Activated naive CD4-positive, alpha-beta T cell (primary cell): ENCODE measurements at regions not wholly inside any gene's neighbourhood (a gene's known extent, or its start where the extent isn't known, plus 50 kb on each side); places are given as distances from the start of the nearest gene placed in this dataset.
"Not testable (repeated sequence)": the region's sequence is repeated elsewhere in the genome, so short reads cannot be mapped to it uniquely, and the experiment has no call there.

ENCODE experiments used
- DNase-seq, 4 experiments: peaks; one replicate each; lab custom pipeline; 2025; lab: John Stamatoyannopoulos, UW

DNA sequence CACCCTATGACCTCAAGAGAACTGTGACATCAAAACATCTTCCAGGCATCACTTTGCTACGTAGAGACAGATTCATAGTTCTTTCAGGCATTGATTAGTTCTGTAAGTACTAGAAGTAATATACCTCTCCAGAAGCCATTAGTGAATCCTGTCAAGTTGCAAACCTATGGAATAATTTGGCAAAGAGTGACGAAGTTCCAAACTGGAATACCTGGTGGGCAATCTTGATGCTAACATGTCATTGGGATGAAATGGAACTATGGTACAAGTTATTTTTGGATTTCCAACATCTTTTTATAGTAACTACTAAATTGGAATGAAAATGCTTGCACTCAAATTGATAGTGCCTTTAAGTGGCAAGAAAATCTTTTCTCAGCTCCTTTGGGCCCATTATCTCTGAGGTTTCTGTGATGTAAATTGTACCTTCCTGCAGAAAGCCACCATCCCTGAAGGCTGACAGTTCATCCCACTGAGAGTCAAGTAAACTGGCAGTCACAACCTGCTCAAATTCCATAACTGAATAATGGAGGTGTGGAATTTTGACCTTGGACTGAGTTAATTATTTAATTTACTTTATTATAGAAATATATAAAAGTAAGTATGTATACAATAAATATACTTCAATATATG is 435.5 kb downstream of the DTWD2 start:
- no peak for DNase-seq

GRCh38 chr5:118552146-118552545 is 436.2 kb downstream of the DTWD2 start:
- DNase-seq: no peak

DNA sequence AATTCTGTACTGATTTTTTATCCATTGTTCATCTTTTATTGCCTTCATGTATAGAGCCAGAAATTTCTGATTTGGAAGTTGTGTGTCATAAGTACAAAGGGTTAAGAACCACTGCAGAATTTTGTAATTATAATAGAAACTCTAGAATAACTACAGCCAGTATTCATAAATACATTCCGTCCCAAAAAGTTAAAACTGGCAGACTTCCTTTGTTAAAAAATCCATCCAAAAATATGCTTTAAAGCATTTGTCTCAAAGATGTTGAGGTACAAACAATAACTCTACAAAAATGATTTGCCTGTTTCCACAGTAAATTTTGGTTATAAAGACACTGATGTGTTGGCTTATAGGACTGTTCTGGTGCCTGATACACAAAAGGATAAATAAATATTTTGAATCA is 436.6 kb downstream of the DTWD2 start:
- DNase-seq: no peak

GRCh38 chr5:118551031-118551430 is 437.3 kb downstream of the DTWD2 start:
- DNase-seq: no peak

GRCh38 chr5:118548761-118549720 is 439.3 kb downstream of the DTWD2 start:
- no peak for DNase-seq

GRCh38 chr5:118545470-118545869 is 442.9 kb downstream of the DTWD2 start:
- no peak for DNase-seq

DNA sequence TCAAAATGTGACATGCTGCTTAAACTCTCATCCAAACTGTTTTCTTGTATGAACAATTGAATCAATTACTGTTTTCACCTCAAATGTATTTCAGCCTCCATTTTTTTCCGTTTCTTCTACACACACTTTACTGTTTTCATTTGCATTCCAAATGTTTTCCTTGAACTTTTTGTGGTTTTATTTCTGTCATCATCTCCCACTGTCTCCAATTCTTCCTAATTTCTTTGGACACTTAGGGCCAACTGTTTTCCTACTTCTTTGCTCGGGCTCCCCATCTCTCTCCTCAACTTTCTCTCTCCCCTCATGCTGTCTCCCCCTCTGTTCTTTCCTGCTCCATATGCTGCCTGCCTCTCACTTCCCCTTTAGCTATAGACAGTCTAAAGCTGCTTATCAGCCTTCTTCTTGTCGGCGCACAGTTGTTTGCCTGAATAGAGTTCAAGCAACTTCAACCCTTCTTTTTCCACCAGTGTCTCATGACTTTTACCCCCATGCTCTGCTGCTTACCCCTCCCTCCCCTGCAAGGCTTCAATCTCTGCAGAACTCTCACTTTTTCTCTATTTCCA is 443.4 kb downstream of the DTWD2 start:
- no peak for DNase-seq

DNA sequence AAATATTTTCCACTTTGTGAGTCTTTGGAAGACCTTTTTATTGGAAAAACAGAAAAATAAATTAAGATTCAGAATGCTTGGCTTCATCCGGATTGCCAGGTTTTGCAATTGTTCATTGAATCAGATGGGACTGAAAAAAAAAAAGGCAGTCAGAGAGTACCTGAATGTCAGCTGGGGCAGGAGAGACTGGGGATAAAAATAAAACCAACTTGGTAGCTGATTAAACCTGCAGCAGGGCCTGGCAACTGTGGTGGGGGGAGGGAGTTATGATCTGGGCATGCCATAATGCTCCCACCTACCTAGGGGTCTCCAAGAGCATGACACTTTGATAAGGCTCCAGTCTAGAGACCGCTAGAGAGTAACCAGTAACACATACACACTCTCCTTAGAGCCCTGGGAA is 454.4 kb downstream of the DTWD2 start:
- no peak for DNase-seq

GRCh38 chr5:118533156-118533555 is 455.2 kb downstream of the DTWD2 start:
- DNase-seq: no peak

DNA sequence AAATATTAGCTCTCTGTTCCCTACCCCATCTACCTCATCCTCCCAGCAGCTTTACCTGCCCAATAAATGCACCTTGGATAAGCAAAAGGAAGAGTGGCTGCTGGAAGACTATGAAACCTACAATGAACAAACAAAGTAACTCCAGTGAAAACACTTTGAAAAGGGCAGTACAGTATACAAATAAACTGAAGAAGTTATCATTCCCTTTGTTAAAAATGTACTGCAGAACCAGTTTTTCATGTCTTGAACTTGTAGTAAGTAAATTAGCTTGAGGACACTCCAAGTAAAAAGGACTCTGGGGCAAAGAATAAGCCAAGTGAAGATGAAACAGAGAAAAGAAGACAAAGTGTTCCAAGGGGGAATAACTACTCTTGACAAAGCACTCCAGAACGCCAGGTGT is 457.1 kb downstream of the DTWD2 start:
- DNase-seq: no peak

DNA sequence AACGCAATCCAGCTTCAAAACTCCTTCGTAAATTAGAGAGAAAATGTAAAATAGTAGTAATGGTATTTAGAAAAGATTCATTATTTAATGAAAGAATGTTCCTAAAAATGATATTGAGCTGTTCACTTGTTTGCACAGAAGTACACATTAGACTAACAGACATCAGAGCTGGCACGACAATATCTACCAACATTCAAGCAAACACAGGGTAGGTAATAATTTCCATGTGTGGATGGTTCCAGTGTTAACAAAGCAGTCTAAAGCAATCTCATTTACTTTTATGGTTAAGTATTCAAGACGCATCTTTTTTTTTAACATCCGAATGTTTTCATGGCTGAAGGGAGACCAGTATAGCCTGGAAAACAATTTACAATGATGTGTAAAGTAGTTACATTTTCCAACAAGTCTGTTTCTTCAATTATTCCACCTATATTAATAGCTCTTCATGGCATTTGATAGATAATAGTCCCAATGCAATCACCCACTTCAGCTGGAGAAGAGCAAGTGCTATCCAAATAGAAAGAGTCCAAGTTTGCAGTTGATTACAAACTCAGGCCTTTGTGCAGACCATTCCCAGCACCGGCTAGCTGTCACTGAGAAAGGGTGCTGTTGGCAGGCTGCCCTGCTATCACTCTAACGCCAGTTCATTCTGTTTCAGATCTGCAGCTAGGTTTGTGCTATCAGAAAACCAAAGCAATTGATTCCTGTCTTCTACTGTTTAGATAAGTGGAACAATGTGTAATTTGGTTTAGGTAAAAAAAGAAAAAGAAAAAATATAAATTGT is 458.8 kb downstream of the DTWD2 start:
- DNase-seq: no peak

DNA sequence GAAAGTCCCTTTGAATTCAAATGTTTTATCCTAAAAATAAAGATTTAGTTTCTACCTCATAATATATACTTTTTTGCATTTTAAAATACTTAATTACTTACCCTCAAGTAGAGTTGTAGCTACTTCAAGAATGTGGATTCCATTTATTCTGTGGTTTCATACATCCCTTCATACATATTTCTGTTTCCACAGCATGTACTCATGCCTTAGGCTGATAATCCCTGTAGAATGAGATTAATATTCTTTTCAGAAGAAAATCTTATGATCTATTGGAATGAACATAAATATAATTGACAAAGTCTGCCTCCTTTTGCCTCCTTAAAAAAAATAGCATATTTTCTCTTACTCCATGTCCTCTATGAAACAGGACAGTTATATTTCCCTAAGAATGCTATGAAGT is 465.7 kb downstream of the DTWD2 start:
- DNase-seq: no peak

DNA sequence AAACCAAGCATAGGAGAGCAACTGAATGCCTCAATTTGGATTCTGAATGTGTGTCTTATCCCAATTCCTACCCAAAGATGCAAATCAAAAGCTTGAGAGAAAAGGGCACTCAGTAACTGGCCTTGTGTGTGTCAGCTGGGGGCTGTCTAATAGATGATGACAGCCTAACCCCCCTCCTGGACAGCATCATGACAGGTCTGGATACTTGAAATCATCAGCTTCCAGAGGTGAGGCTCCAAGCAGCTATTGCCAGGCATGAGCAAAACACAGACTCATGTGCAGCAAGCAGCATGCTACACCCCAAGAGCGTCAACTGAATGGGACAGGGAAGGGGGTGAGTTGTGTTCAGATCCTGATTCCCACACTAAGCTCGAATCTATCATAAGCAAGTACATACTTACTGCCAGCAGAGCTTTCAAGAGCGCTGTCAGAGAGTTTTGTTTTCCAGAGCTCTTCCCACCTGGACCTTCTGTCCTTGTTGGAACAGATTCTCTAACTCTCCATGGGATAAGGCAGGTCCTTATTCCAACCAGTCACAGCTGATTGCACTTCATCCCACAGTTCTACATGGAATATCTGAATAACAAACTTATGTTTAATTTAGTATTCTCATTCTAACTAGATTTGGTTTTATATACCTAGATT is 467.5 kb downstream of the DTWD2 start:
- DNase-seq: no peak

DNA sequence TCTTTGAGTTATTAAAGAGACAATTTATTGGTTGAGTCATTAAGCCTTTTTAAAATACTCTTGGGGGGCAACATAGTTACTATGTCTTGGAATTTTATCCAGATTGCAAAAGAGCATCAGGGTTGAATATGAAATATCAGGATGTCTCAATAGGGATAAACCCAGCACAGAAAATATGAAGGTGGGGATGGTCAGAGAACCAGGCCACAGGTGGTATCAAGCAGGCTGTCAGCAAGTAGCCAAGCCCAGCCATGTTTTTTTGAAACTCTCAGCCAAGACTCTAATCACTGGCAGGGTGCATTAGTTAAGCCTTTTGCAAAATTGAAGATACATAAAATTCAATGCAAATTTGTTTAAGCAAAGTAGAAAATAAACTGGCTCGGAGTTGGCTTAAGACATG is 468.9 kb downstream of the DTWD2 start:
- DNase-seq: no peak

DNA sequence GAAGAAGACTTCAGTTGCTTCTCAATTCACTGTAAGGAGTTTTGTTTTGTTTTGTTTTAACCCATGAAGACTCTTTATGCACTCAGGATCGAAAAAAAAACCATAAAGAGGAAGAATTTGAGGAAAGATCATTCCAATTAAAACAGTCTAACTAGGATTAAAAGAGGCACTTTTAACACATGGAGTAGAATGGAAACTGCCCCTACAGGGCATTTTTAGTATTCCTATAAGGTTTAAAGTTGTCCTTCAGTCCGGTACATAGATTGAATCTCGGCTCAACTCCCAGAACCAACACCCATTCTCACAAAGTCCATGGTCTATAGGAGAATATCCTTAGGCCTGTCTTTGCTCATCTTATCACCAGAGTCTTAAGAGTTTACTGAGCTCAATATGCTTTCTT is 469.6 kb downstream of the DTWD2 start:
- DNase-seq: no peak

DNA sequence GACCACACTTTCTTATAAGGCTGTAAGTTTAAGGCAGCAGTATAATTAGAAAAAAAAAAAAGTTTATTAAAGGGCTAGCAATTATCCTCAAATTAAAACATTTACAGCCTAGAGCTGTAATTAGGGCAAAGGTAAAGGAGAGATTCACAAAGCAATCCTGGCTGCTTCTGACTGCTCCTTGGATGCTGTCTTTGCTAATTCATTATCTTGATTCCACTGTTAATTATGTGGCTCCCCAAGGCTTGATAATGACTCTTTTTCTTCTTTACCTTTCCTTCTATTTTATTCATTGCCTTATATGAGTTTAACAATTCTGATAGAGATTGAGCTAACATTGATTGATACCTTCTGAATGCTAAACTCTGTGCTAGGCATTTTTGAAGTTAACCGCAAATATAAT is 476.5 kb downstream of the DTWD2 start:
- DNase-seq: no peak

DNA sequence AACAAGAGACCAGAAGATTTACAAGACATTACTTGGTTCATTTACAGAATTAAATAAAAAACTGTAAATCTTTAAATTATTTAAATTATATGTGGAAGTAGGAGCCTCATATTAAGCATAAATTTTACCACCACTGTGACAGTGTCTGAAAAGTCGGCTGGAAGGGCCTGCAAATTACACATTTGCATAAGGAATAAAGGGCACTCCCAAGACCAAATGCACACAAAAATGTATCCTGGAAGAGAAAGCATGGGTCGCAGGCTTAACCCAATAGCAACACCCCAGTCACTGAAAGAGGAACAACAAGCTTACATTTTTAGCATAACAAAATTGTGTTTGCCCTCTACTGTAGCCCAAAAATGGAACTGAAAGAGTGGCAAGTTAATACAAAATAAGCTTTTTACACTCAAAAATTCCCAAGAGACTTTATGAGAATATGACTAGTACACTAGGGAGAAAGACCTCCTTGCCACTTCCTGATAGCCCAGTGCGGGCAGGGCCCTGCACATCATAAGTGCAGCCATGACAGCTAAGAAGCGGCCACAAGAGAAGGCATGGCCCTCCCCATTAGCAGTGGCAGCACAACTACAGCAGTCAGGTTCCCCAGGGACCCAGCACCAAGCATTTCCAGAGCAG is 482.0 kb downstream of the DTWD2 start:
- DNase-seq: no peak

DNA sequence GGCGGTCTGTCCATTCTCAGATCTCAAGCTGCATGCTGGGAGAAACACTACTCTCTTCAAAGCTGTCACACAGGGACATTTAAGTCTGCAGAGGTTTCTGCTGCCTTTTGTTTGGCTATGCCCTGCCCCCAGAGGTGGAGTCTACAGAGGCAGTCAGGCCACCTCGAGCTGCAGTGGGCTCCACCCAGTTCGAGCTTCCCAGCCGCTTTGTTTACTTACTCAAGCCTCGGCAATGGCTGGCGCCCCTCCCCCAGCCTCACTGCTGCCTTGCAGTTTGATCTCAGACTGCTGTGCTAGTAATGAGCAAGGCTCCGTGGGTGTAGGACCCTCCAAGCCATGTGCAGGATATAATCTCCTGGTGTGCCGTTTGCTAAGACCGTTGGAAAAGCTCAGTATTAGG is 486.1 kb downstream of the DTWD2 start:
- DNase-seq: not testable (repeated sequence)

DNA sequence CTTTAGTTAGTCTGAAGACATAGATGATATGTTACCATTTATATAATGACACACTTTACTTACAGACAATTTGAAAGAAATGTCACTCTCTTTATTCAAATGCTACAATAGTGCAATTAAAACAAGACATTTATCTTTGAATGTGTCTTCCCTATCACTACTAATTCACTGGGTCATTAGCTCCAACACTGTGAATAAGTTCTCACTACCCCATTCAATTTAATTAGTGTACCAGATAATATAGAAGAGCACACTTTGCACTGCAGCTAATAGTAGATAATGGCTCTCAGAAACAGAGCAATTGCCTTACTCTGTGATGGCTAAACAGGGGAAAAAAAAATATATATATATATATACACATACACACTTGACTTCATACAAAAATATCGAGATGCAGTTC is 497.0 kb downstream of the DTWD2 start:
- DNase-seq: no peak

GRCh38 chr5:118486647-118487225 is 501.6 kb downstream of the DTWD2 start:
- no peak for DNase-seq

- DNase-seq: no peak
These were observed 509.1 kb downstream of the DTWD2 start for GRCh38 chr5:118479285-118479684.
